RWPE2 (cell line): ENCODE measurements at regions not wholly inside any gene's neighbourhood (a gene's known extent, or its start where the extent isn't known, plus 50 kb on each side); places are given as distances from the start of the nearest gene placed in this dataset.

Experiments used
- ATAC-seq: fragments of 200-7000 bp; cut with Tn5 transposase; 3 replicates; pipeline ENCODE4 v1.9.1; 2021; ENCODE audit warnings: low read depth
- DNase-seq: peaks from one replicate; pipeline ENCODE4 v3.0.0-alpha.2; 2020; ENCODE audit warnings: low spot score
- H3K27ac ChIP-seq: fragments of 450-650 bp; 2 replicates; pipeline ENCODE4 v1.5.1; 2017; ENCODE audit warnings: mild to moderate bottlenecking; ENCODE audit not compliant: poor library complexity, severe bottlenecking
- H3K27me3 ChIP-seq: fragments of 250-450 bp; sonication (Bioruptor Pico); 2 replicates; pipeline ENCODE4 v1.5.1; 2021; ENCODE audit warnings: mild to moderate bottlenecking, moderate library complexity; ENCODE audit not compliant: insufficient read depth, poor library complexity, severe bottlenecking
- H3K36me3 ChIP-seq: fragments of 250-450 bp; sonication (Bioruptor Pico); 2 replicates; pipeline ENCODE4 v1.5.1; 2020; ENCODE audit warnings: low read depth, mild to moderate bottlenecking, moderate library complexity
- H3K4me1 ChIP-seq: fragments of 250-450 bp; sonication (Bioruptor Pico); 2 replicates; pipeline ENCODE4 v1.5.1; 2021; ENCODE audit warnings: mild to moderate bottlenecking, moderate library complexity; ENCODE audit not compliant: insufficient read depth, poor library complexity, severe bottlenecking
- H3K4me3 ChIP-seq: fragments of 250-450 bp; sonication (Bioruptor Pico); 2 replicates; pipeline ENCODE4 v1.5.1; 2021; ENCODE audit warnings: mild to moderate bottlenecking, moderate library complexity; ENCODE audit not compliant: severe bottlenecking
- H3K9me3 ChIP-seq: fragments of 250-450 bp; sonication (Bioruptor Pico); 2 replicates; pipeline ENCODE4 v1.5.1; 2021; ENCODE audit warnings: mild to moderate bottlenecking, moderate library complexity; ENCODE audit not compliant: severe bottlenecking
- CTCF ChIP-seq: fragments of 450-650 bp; IDR thresholded peaks from one replicate; pipeline ENCODE4 v1.5.1; 2017; ENCODE audit warnings: mild to moderate bottlenecking, moderate library complexity; ENCODE audit not compliant: poor library complexity, severe bottlenecking

DNA sequence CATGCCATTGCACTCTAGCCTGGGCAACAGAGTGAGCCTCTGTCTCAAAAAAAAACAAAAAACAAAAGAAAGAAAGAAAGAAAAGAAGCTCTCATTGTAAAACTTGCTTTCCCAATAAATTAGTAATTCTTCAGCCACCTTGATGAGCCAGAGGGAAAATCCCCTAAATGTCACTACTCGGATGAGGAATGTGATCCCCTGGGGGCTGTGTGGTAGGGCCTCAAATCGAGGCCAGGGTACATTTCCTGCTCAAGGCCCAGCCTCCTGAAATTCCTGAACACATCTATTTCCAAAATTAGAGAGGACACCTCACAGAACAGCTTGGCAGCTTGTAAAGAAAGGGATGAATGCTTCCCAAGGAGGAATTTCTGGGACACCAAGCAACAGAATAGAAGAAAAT, 147.1 kb upstream of the SESN3 start:
- DNase-seq (no peak), ATAC-seq (no peak)
- no peak for TF ChIP-seq CTCF
- no peaks in the 10 kb centered on the region for H3K4me1 ChIP-seq
- no peak overlapping the region for H3K4me3 ChIP-seq
- H3K9me3 ChIP-seq = no peaks in the 10 kb centered on the region
- no peaks in the 10 kb centered on the region for H3K27me3 ChIP-seq
- no peaks in the 10 kb centered on the region for H3K36me3 ChIP-seq
- H3K27ac ChIP-seq = no peak overlapping the region

- TF ChIP-seq CTCF = no peak
- no peaks in the 10 kb centered on the region for H3K27me3 ChIP-seq
- H3K4me1 ChIP-seq = no peaks in the 10 kb centered on the region
- H3K4me3 ChIP-seq = no peak overlapping the region
- H3K36me3 ChIP-seq = no peaks in the 10 kb centered on the region
- ATAC-seq (no peak), DNase-seq (no peak)
- no peaks in the 10 kb centered on the region for H3K9me3 ChIP-seq
- H3K27ac ChIP-seq = no peak overlapping the region
Measured at GRCh38 chr11:95375886-95376285, 144.9 kb upstream of the SESN3 start.

DNA sequence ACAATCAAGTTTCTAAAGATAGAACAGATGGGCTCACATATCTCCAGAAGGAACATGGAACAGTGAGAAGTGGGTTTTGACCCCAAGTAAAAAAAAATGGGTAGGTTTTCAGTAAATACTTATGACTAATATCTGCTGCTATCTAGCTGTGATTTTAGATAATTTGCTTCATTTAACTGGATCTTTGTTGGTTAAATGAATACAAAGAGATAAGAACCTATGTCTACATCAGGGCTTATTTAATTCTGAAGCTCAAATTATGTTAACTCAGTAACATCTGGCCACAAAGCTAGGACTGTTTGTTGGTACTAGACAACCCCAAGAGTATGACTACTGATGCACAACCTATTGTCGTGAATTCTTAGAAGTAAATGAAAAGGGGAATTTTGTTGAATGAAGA, 144.4 kb upstream of the SESN3 start:
- no peak for DNase-seq
- no peak for ATAC-seq
- Histone ChIP-seq H3K27me3 (no peaks in the 10 kb centered on the region), H3K27ac (no peak overlapping the region), H3K9me3 (no peaks in the 10 kb centered on the region), H3K36me3 (no peaks in the 10 kb centered on the region), H3K4me1 (no peaks in the 10 kb centered on the region), H3K4me3 (no peak overlapping the region)
- no peak for TF ChIP-seq CTCF

DNA sequence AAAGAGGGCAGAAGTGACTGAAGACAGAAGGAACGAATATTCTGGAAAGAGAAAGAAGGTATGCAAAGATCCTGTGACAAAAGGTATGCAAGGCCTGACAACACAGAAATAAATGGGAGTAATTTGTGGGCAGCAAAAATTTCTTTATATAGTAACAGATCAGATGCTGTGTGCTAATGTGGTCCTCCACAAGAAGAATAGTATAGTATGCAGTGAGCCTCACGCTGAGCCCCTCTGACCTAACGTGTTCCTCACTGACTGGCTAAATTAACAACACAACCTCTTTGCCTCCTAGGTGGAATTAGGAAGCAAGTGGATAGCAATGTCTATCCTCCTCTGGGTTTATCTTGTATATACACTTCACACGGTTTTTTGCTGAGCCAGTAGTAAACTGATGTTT, 143.1 kb upstream of the SESN3 start:
- Histone ChIP-seq H3K4me1 (no peaks in the 10 kb centered on the region), H3K27me3 (no peaks in the 10 kb centered on the region), H3K4me3 (no peak overlapping the region), H3K9me3 (no peaks in the 10 kb centered on the region), H3K36me3 (no peaks in the 10 kb centered on the region), H3K27ac (no peak overlapping the region)
- DNase-seq (no peak), ATAC-seq (no peak)
- TF ChIP-seq CTCF = no peak

GRCh38 chr11:95373241-95373640, 142.2 kb upstream of the SESN3 start:
- no peaks in the 10 kb centered on the region for H3K36me3 ChIP-seq
- H3K27me3 ChIP-seq = no peaks in the 10 kb centered on the region
- H3K9me3 ChIP-seq = no peaks in the 10 kb centered on the region
- DNase-seq = no peak
- H3K27ac ChIP-seq = no peak overlapping the region
- H3K4me1 ChIP-seq = no peaks in the 10 kb centered on the region
- H3K4me3 ChIP-seq = no peak overlapping the region
- no peak for ATAC-seq
- no peak for TF ChIP-seq CTCF
